DOHH2 (cell line): ENCODE measurements at regions not wholly inside any gene's neighbourhood (a gene's known extent, or its start where the extent isn't known, plus 50 kb on each side); places are given as distances from the start of the nearest gene placed in this dataset.

ENCODE experiments used
- H3F3A ChIP-seq: fragments of 200-600 bp; sonication (generic), shearing (Covaris generic); 2 replicates; pipeline ENCODE4 v1.6.0; 2016; ENCODE audit warnings: antibody characterized with exemption, mild to moderate bottlenecking; ENCODE audit not compliant: control insufficient read depth, insufficient read depth
- H3K27ac ChIP-seq: fragments of 200-600 bp; sonication (generic); 2 replicates; pipeline ENCODE4 v1.5.1; 2014; ENCODE audit warnings: low read depth, mild to moderate bottlenecking, low read length, moderate library complexity
- H3K27me3 ChIP-seq: fragments of 200-600 bp; sonication (generic); 2 replicates; pipeline ENCODE4 v1.6.1; 2014; ENCODE audit warnings: mild to moderate bottlenecking, low read length, mixed read lengths; ENCODE audit not compliant: control insufficient read depth
- H3K36me3 ChIP-seq: fragments of 200-600 bp; sonication (generic); 2 replicates; pipeline ENCODE4 v1.6.1; 2014; ENCODE audit warnings: mild to moderate bottlenecking, low read length, moderate library complexity, mixed read lengths; ENCODE audit not compliant: control insufficient read depth
- H3K4me1 ChIP-seq: fragments of 200-600 bp; sonication (generic); 2 replicates; pipeline ENCODE4 v1.6.1; 2014; ENCODE audit warnings: mild to moderate bottlenecking, low read length, mixed read lengths; ENCODE audit not compliant: control insufficient read depth
- H3K4me2 ChIP-seq: fragments of 200-600 bp; sonication (generic); 2 replicates; pipeline ENCODE4 v1.6.0; 2014; ENCODE audit warnings: mild to moderate bottlenecking, low read length, moderate library complexity
- H3K4me3 ChIP-seq: fragments of 200-600 bp; sonication (generic); 2 replicates; pipeline ENCODE4 v1.5.1; 2014; ENCODE audit warnings: mild to moderate bottlenecking, low read length, mixed read lengths
- H3K79me2 ChIP-seq: fragments of 200-600 bp; sonication (generic); 2 replicates; pipeline ENCODE4 v1.6.1; 2014; ENCODE audit warnings: mild to moderate bottlenecking, low read length, mixed read lengths; ENCODE audit not compliant: control insufficient read depth
- H3K9me2 ChIP-seq: fragments of 200-600 bp; sonication (generic); replicated peaks from 2 replicates; pipeline ENCODE4 v1.6.1; 2014; ENCODE audit warnings: mild to moderate bottlenecking, low read length, mixed read lengths; ENCODE audit not compliant: control insufficient read depth
- H3K9me3 ChIP-seq: fragments of 200-600 bp; sonication (generic); 2 replicates; pipeline ENCODE4 v1.6.1; 2014; ENCODE audit warnings: antibody characterized with exemption, low read length, mixed read lengths; ENCODE audit not compliant: control insufficient read depth, insufficient read depth
- H4K20me1 ChIP-seq: fragments of 200-600 bp; sonication (generic); 2 replicates; pipeline ENCODE4 v1.6.0; 2014; ENCODE audit warnings: low read depth, mild to moderate bottlenecking, antibody characterized with exemption, low read length, moderate library complexity; ENCODE audit not compliant: control insufficient read depth, insufficient read depth
- CTCF ChIP-seq: fragments of 200-600 bp; sonication (generic); IDR thresholded peaks from one replicate; pipeline ENCODE4 v1.5.1; 2014; ENCODE audit warnings: antibody characterized with exemption, mild to moderate bottlenecking, low read depth, low read length; ENCODE audit not compliant: poor library complexity, severe bottlenecking
- EZH2phosphoT487 ChIP-seq: fragments of 200-600 bp; sonication (generic); IDR thresholded peaks from 2 replicates; pipeline ENCODE4 v1.6.1; 2017; ENCODE audit warnings: borderline replicate concordance, mild to moderate bottlenecking, antibody characterized with exemption, low read length, moderate library complexity, mixed read lengths

- H3K4me1 ChIP-seq = no peaks in the 10 kb centered on the region
- no peaks in the 10 kb centered on the region for H3F3A ChIP-seq
- H3K79me2 ChIP-seq = no peaks in the 10 kb centered on the region
- H3K36me3 ChIP-seq = no peaks in the 10 kb centered on the region
- no peaks in the 10 kb centered on the region for H4K20me1 ChIP-seq
- H3K9me3 ChIP-seq = no peaks in the 10 kb centered on the region
- H3K27me3 ChIP-seq = no peaks in the 10 kb centered on the region
- TF ChIP-seq CTCF (no peak), EZH2phosphoT487 (no peak)
- no peaks in the 10 kb centered on the region for H3K9me2 ChIP-seq
- no peak overlapping the region for H3K4me3 ChIP-seq
- H3K27ac ChIP-seq = no peak overlapping the region
- H3K4me2 ChIP-seq = no peak overlapping the region
Observed at GRCh38 chr2:563512-563911, 113.7 kb downstream of the TMEM18 start.

DNA sequence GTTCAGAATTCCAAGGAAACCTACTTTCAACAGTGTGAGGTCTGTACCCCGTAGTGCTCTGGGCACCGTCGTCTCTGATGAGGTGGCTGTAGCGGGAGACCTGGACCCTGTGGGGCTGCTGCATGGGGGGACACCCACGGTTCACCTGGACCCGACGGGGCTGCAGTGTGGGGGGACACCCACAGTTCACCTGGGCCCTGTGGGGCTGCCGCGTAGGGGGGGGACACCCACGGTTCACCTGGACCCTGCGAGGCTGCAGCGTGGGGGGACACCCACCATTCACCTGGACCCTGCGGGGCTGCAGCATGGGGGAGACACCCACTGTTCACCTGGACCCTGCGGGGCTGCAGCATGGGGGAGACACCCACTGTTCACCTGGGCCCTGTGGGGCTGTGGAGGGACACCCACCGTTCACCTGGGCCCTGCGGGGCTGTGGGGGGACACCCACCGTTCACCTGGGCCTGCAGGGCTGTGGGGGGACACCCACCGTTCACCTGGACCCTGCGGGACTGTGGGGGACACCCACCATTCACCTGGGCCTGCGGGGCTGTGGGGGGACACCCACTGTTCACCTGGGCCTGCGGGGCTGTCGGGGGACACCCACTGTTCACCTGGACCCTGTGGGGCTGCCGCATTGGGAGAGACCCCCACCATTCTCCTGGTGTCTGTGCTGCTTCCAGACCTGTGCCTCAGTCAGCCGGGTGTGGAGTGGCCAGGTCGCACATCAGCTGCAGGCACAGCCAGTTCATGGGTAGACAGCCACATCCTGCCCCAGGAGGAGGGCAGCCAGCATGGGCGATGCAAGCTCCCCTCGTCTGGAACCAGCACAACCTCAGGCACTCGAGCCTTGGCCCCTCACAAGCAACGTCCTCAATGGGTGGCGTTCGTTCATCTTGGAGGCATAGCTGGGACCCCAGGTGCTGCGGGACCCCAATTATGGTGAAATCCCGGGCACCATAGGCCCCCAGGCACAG is 114.5 kb downstream of the TMEM18 start:
- H3K4me2 ChIP-seq = no peak overlapping the region
- no peaks in the 10 kb centered on the region for H4K20me1 ChIP-seq
- no peaks in the 10 kb centered on the region for H3K9me2 ChIP-seq
- H3K27ac ChIP-seq = no peak overlapping the region
- H3F3A ChIP-seq = no peaks in the 10 kb centered on the region
- no peaks in the 10 kb centered on the region for H3K27me3 ChIP-seq
- H3K4me3 ChIP-seq = no peak overlapping the region
- no peak for TF ChIP-seq EZH2phosphoT487
- TF ChIP-seq CTCF = no peak
- H3K79me2 ChIP-seq = no peaks in the 10 kb centered on the region
- H3K9me3 ChIP-seq = no peaks in the 10 kb centered on the region
- H3K4me1 ChIP-seq = no peaks in the 10 kb centered on the region
- H3K36me3 ChIP-seq = no peaks in the 10 kb centered on the region

DNA sequence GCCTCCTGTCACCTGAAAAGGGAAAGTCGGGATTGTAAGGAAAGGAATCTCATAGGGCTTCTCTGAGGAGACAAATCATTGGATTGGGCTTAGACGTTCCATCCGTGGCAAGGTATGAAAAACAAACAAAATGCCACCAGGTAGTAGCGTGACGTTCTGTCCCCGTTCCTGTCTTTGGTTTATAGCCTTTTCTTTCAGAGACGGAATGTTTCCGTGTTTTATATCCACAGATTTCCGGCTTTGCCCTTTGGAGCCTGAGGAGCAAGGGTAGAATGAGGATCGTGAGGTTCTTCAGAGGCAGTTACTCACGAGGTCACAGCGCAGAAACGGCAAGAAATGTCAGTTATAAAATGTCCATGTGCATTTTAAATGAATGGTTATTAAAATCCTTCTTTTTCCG is 118.3 kb downstream of the TMEM18 start:
- H3K27ac ChIP-seq = no peak overlapping the region
- H3K36me3 ChIP-seq = no peaks in the 10 kb centered on the region
- H3F3A ChIP-seq = no peaks in the 10 kb centered on the region
- no peaks in the 10 kb centered on the region for H3K9me2 ChIP-seq
- no peaks in the 10 kb centered on the region for H3K4me1 ChIP-seq
- H3K4me2 ChIP-seq = no peak overlapping the region
- H3K27me3 ChIP-seq = no peaks in the 10 kb centered on the region
- TF ChIP-seq CTCF = no peak
- TF ChIP-seq EZH2phosphoT487 = no peak
- no peaks in the 10 kb centered on the region for H4K20me1 ChIP-seq
- no peaks in the 10 kb centered on the region for H3K79me2 ChIP-seq
- no peak overlapping the region for H3K4me3 ChIP-seq
- no peaks in the 10 kb centered on the region for H3K9me3 ChIP-seq
